ENCODE measurements at regions not wholly inside any gene's neighbourhood (a gene's known extent, or its start where the extent isn't known, plus 50 kb on each side); places are given as distances from the start of the nearest gene placed in this dataset.
"Not testable (repeated sequence)": the region's sequence is repeated elsewhere in the genome, so short reads cannot be mapped to it uniquely, and the experiment has no call there.

DNA sequence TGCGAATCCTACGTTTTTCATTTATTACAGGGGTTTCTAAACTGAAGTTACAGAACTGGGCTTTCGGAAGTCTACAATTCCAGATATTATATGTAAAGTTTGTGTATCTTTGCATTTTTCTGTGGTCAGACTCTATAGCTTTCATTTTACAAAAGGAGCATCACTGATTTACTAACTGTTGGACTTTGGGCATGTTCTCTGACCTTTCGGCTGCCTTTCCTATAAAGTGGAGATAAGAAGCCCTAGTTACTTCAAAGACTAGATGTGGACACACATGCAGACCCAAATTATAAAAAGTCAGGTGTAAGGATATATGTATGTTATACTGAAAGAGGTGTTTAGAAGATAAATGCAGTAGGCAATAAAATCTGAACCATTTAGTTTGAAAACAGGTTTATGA lies 126.6 kb upstream of the PRKCQ start:
- H3K4me3 ChIP-seq (ENCODE audit: low read depth, low read length) = no peak overlapping the region

DNA sequence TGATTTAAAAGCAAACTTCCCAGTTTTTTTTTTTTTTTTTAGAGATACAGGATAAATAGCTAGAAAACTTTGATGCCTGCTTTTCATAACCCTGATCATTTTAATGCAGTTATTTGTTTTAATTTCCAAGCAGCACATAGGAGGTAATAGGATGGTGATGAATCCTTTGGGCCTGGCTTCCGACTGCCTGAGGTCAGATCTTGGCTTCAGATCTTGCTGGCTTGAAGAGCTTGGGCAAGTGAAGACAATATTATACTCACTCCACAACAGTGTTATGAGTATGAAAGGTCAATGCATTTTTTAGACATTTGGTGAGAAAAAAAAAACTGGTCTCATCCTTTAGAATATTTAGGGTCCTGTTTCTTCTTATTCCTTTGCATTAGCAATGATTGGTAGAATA lies 124.8 kb upstream of the PRKCQ start:
- no peak overlapping the region for H3K4me3 ChIP-seq (ENCODE audit: low read depth, low read length)

DNA sequence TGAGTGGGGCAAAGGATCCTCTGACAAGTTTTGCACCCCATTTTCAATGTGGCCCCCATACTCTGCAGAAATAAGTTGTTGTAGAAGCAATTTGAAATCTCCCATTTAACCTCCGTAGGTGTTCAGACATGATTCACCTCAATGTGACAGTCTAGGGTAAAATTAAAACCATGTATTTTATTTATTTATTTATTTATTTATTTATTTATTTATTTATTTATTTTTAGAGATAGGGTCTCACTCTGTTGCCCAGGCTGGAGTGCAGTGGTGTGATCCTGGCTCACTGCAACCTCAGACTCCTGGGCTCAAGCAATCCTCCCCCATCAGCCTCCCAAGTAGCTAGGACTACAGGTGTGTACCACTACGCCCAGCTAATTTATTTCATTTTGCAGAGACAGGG lies 122.8 kb upstream of the PRKCQ start:
- H3K4me3 ChIP-seq (ENCODE audit: low read depth, low read length) = not testable (repeated sequence)

DNA sequence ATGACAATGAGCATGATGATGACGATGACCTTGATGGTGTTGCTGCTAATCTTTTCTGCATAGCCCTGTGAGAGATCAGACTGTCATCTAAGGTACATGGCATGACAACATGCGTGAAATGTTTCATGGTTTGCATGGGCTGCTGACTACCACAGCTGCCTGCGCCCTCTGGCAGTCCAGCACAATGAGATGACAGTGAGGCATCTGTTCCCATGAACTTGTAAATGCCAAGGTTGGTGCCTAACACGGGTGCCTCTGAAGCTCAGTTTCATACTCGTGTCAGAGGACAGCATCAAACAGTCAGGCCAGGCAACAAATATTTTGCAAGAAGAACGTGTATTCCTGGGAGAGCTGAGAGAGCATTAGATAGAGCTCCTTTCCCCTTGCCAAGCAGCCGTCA lies 122.0 kb upstream of the PRKCQ start:
- H3K4me3 ChIP-seq (ENCODE audit: low read depth, low read length) = no peak overlapping the region

DNA sequence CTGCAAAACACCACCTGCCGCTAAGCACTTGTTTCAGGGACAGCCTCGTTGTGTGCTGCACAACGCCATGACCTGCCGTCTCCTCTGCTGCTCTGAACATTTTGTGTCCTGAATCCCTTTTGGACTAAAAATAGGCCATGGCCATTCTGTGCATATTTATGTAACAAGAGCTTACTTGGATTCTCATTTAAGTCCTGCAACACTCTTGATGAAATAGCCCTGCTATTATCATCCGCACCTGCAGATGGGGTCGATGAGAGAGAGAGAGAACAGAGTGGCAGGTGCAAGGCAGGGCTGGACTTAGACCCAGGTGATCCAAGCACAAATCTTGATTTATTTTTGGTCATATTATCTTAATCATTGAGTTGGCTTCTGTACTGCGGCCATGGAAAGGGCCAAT lies 121.2 kb upstream of the PRKCQ start:
- H3K4me3 ChIP-seq (ENCODE audit: low read depth, low read length) = no peak overlapping the region

- H3K4me3 ChIP-seq (ENCODE audit: low read depth, low read length) = no peak overlapping the region
Measured at GRCh38 chr10:6700066-6700465, 120.0 kb upstream of the PRKCQ start.

DNA sequence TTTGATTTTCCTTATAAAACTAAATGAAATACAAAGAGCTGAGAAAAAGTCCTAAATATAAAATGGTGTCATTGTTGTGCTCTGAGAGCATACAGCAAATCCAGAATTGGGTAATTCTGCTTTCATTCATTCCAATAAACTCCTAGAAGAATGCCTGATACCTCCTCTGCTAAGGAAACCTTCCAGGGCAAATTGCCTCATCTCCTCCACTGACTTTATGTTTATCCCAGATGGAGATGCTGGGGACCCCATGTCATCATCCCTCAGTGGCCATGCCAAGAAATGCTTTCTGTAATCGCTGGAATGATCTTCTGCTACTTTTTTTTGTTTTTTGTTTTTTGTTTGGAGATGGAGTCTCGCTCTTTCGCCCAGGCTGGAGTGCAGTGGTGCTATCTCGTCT lies 119.3 kb upstream of the PRKCQ start:
- H3K4me3 ChIP-seq (ENCODE audit: low read depth, low read length) = no peak overlapping the region

DNA sequence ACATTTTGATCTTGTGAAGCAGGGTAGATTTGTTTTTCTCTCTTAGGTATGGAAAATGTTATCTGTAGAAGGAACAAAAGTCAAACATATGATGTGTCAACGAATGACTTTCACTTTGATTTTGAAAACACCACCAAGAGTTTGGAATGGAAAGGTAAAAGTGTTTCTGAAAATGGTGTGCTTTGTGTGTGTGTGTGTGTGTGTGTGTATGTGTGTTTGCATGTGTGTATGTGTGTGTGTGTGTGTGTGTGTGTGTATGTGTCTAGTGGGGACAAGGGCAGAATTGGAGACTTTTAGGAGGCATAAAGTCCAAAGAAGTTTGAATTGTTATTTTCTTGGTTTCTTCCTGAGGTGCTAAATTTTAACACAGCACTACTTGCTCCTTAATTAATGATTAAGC lies 115.4 kb upstream of the PRKCQ start:
- H3K4me3 ChIP-seq (ENCODE audit: low read depth, low read length) = no peak overlapping the region

GRCh38 chr10:6694447-6695140 lies 114.5 kb upstream of the PRKCQ start:
- no peak overlapping the region for H3K4me3 ChIP-seq (ENCODE audit: low read depth, low read length)

DNA sequence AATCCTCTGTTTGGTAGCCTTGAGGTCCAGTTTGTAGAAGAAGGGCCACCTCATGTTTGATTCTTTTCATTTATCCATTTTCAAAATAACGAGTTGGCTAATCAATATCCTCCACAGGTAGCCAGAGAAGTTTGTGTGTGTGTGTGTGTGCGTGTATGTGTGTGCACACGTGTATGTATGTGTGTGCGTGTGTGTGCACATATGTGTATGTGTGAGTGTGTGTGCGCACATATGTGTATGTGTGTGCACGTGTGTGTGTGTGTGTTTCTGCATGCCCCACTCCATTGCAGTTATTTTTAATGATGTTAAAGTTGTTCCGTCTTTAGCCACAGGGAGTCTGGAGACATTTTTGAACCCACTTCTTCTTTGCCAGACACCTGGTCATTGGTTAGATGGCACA lies 112.8 kb upstream of the PRKCQ start:
- H3K4me3 ChIP-seq (ENCODE audit: low read depth, low read length) = no peak overlapping the region

DNA sequence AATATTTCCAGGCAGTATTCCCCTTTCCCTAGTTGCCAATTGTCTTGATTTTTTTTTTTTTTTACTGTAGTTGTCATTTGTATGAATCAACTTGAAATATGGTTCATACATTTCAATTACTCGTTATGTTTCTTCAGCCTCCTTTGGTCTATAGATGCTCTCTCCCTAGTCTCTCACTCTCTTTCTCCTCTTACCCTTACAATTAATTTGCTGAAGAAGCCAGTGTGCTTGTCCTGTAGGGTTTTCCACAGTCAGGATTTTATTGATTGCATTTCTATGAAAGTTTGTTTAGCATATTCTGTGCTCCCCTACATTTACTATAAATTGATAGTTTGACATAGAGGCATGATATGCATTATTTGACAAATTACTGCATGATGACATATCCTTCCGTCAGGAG lies 112.0 kb upstream of the PRKCQ start:
- H3K4me3 ChIP-seq (ENCODE audit: low read depth, low read length) = no peak overlapping the region

GRCh38 chr10:6689036-6689435 lies 109.0 kb upstream of the PRKCQ start:
- H3K4me3 ChIP-seq (ENCODE audit: low read depth, low read length) = no peak overlapping the region

DNA sequence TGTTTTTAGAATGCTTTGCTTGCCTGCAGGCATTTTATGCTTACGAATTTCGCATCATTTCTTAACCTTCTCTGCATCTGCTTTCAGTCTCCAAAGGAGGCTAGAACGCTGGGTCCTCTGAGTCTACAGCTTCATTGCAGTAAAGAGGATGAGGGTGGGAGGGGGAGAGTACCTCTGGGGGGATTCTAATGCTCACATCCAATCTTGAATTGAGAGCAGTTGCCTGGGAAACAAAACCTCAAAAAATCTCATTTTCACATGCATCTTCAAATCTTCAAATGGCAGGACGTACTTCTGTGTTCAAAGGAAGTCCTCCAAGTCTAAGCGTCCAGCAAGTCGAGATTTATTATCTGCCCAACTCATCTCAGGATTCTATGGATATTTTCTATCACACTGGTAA lies 100.7 kb upstream of the PRKCQ start:
- H3K4me3 ChIP-seq (ENCODE audit: low read depth, low read length) = no peak overlapping the region

- no peak overlapping the region for H3K4me3 ChIP-seq (ENCODE audit: low read depth, low read length)
Measured at GRCh38 chr10:6678956-6679355, 98.9 kb upstream of the PRKCQ start.

DNA sequence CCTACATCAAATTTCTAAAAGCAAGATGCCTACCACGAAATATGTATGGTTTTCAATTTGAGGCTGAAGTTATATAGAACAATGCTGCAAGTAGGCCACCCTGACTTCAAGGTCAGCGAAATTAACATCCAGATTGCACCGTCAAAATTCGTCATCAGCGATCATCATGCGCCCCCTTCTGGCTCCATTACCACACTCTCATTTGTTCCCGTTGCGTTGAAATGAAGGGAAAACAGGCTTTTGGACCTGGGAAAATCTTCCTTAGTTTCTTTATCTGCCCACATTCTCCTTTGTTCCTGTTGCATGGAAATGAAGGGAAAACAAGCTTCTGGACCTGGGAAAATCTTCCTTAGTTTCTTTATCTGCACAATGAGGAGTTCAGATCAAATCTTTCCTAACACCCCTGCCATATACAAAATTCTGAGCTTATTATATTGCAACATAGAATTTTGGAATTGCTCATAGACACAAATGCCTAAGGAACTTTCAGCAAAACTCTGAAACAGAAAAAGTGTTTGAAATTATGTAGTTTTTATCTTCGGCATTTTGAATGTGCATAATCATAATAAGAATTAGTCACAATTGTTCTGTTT lies 98.2 kb upstream of the PRKCQ start:
- H3K4me3 ChIP-seq (ENCODE audit: low read depth, low read length) = no peak overlapping the region

DNA sequence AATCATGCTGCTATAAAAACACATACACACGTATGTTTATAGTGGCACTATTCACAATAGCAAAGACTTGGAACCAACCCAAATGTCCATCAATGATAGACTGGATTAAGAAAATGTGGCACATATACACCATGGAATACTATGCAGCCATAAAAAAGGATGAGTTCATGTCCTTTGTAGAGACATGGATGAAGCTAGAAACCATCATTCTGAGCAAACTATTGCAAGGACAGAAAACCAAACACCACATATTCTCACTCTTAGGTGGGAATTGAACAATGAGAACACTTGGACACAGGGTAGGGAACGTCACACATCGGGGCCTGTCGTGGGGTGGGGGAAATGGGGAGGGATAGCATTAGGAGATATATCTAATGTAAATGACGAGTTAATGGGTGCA lies 97.1 kb upstream of the PRKCQ start:
- H3K4me3 ChIP-seq (ENCODE audit: low read depth, low read length) = not testable (repeated sequence)

DNA sequence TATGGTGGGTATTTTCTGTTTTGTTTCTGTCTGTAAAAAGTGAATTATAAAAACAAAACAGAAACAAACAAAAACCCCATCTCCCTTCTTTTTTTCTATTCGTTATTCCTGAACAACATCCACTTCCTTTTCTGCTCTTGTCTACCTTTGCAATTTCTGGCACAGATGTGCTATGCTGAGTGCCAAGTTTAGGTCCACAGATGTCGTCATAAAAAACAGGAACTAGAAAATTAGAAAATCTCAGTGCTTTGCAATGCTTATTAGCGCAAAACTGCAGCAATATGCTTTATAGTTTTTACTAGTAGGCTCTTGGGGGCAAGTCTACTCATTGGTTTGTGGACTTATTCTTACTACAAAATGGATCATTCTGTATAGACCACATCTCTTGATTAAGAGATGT lies 94.2 kb upstream of the PRKCQ start:
- H3K4me3 ChIP-seq (ENCODE audit: low read depth, low read length) = no peak overlapping the region

- no peak overlapping the region for H3K4me3 ChIP-seq (ENCODE audit: low read depth, low read length)
Measured at GRCh38 chr10:6671976-6672375, 91.9 kb upstream of the PRKCQ start.

DNA sequence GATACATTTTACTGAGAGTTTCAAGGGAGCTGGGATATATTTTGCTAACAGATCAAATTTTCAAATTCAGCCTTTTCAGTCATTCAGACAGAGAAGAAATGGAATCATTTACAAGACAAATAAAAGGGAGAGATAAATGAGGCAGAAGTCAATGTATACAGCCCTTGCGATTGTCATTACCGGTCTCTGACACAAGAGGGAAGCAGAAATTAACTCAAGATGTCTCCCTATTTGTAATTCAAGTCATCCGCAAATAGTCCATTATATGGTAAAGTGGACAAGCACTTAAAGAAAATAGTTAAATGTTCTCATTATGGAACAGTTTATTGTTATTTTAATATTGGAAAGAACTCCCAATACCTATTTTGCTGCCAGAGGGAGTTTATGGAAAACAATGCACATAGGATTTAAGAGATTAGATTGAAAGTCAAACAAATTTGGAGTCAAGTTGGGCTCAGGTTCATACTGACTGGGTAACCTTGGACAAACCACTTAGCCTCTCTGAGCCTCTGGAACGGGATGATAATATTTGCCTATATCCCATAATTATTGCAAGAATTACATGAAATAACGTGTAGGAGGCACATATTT lies 89.3 kb upstream of the PRKCQ start:
- H3K4me3 ChIP-seq (ENCODE audit: low read depth, low read length) = no peak overlapping the region

DNA sequence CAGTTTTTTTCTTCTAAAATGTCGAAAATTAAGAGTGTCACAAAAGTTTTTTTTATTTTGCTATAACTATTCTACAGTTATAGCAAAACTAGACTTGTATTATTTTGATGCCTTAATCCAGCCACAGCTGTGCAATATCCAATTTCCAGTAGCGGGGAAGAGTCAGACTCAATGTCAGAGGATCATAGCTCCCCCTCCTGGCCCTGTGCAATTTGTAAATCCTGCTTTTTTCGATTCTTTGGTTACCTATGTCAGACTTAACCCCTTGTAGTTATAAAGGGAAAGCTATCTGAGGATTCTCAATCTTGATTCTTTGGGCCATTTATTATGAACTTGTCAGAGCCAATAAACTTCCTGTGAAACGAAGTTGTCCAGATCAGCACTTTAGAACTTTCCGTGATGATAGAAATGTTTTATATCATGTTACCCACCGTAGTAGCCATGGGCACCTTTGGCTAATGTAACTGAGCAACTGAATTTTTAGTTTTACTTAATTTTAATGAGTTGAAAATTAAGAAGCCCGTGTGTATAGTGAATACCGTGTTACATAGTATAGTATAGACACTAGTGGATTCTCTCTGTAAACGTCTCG lies 87.7 kb upstream of the PRKCQ start:
- H3K4me3 ChIP-seq (ENCODE audit: low read depth, low read length) = no peak overlapping the region

DNA sequence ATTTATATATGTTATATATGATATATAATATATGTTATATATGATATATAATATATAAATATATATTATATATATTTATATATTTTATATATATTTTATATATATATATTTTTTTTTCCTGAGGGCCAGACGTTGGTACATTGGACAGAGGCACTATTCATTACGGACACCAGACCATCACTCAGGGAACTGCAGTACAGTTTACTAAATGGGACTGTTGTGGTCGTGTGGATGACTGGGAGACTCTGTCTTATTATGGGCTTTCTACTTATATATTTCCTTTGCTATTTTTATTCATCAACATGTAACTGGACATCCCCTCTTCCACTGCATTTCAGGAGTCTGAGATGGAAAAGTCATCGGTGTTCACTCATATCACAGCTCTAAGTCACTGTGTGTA lies 87.1 kb upstream of the PRKCQ start:
- H3K4me3 ChIP-seq (ENCODE audit: low read depth, low read length) = no peak overlapping the region

GRCh38 chr10:6665847-6666246 lies 85.8 kb upstream of the PRKCQ start:
- H3K4me3 ChIP-seq (ENCODE audit: low read depth, low read length) = no peak overlapping the region

Data from iPS-11a (cell line).